HG03095 (cell line): ENCODE measurements at regions not wholly inside any gene's neighbourhood (a gene's known extent, or its start where the extent isn't known, plus 50 kb on each side); places are given as distances from the start of the nearest gene placed in this dataset.

Experiments
- ATAC-seq: cut with Tn5 transposase; IDR thresholded peaks from one replicate; pipeline ENCODE4 v1.9.1; 2021; ENCODE audit warnings: moderate library complexity; ENCODE audit not compliant: unreplicated experiment

DNA sequence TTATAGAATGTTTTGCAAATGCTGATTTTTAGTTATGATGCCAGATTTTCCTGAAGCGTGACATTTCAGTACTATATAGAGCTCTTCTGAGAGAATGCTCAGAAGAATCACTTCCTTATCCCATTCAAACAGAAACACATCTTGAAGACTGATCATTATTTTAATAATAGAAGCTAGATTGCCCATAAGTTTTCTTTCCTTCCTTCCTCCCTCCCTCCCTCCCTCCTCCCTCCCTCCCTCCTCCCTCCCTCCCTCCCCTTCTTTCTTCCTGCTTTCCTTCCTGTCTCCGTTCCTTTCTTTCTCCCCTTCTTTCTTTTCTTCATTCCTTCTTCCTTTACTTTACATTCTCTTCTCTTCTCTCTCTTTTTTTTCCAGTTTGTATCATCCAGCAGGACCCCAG is 767.4 kb downstream of the IRX1 start:
- ATAC-seq = no peak

DNA sequence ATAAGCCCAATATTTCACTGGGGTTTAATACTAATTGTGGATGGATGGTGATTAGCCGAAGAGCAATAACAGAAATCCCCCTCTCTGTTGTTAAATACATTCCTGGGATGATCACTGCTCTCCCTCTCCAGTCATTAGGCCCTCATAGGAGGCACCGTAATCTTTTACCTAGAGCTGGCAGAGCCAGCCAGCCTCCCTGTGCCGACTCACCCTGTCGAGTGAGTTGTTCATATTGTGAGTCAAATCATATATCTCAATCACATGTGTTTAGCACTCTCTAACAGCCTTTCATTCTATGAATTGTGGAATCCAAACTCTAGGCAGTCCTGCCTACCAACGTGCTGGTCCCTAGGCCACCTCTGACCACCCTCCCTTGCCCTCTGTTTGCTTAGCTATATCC is 771.0 kb downstream of the IRX1 start:
- no peak for ATAC-seq

DNA sequence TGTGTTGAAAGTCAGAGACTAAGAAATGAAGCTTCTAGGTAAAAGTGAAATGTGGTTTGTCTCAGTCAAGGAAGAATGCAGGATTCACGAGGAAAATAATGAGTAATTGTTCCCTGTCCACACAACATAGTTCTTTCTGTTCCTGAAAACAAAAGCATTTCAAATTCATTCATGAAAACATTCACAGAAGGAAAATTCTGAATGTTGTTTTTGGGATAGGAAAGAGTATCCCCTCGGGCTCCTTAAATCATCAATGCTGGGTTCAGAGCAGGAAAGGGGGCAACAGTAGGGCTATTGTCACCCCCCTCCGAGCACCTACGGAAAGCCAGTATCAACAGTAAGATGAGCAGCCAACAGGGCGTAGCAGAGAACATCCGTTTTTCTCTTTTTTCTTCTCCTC is 769.9 kb upstream of the ADAMTS16 start:
- no peak for ATAC-seq

DNA sequence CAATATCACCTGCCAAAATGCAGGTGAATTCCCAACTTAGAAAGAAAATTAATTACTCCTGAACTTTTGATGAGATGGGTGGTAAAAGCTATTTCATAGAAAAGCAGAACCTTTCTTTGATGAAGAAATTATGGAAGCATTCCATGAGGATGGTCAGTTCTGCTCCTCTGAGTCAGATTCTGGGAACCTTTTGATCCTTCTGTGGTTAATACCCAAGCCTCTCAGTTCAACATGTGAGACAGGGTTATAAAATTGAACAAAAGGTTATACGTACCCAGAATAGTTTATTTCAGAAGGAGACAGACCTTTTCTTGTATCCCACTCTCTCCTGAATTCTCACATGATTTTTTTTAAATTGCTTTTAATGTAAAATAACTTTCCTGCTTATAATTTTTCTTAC is 767.6 kb upstream of the ADAMTS16 start:
- ATAC-seq = no peak

DNA sequence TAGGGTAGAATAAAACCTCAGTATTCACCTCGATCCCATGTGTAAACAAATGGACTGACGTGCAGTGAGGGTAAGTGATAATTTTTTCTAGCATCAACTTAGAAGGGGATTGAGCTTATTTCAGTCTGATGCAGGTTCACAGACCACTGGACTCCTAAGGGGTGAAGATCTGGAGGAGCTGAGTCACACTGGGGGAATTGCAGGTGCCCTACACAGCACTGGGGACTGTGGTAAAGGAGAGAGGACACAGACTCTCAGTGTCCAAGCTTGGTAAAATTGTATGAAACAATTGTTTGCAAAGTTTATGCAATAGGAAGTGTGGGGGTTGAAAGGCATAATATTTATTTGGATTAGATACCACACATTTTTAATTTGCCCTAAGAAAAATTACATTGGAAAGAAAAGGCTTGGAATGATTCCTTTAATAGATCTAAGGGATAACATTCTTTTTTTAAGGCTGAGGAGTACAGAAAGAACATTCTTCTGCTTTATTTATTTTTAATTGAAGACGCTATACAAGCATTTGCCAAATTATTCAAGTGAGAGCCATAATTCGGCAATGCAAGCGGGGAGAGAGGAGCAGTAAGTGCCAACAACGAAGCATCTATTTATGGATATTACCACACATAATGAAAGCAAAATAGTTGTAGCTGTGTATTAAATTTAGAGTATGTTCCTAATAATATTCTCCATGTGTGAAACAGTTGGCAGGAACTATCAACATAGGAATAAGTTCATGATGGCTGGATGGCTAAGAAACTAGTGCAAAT is 766.9 kb upstream of the ADAMTS16 start:
- no peak for ATAC-seq

DNA sequence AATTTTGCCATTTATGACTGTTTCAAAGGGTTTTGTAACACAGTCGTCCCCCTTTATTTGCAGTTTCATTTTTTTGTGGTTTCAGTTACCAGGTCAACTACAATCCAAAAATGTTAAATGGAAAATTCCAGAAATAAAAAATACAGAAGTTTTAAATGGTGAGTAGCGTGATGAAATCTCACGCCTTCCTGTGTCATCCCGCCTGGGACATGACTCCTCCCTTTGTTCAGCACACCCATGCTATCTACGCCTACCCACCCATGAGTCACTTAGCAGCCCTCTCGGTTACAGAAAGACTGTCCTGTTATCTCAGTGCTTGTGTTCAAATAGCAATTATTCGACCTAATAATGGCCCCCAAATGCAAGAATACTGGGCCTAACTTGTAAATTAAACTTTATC is 765.3 kb upstream of the ADAMTS16 start:
- no peak for ATAC-seq

DNA sequence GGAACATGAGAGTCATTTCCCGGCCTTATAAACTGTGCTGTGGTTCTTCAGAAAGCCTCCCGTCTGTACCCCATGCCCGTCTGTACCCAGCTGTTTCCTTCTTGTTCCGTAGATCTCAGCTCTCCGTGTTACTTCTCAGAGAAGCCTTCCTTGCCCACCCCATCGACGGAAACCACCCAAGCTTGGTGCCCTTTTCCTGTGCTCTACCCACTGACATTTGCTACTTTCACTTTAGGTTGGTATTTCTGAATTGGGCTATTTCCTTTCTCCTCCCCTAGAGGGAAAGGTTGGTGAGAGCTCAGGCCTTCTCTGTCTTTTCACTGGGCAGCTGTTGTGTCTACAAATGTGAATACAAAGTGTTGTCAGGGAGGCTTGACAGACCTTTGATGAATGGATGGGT is 764.5 kb upstream of the ADAMTS16 start:
- no peak for ATAC-seq

DNA sequence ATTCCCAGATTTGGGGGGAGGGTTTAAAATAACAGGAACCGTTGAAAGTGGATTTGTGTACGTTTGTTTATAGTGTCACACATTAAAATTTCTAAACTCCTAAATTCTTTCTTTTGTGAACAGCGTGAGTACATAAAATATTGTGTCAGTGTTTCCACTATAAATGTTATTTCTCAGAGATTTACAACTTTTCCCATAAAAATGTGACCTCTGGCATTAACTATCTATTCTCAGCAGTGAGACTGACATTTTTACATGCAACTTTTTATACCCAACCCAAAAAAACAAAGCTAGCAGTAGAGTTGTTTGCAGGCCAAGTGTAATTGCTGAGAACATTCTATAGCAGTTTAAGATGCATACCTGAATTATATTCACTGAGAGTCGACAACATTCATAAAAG is 757.0 kb upstream of the ADAMTS16 start:
- no peak for ATAC-seq

DNA sequence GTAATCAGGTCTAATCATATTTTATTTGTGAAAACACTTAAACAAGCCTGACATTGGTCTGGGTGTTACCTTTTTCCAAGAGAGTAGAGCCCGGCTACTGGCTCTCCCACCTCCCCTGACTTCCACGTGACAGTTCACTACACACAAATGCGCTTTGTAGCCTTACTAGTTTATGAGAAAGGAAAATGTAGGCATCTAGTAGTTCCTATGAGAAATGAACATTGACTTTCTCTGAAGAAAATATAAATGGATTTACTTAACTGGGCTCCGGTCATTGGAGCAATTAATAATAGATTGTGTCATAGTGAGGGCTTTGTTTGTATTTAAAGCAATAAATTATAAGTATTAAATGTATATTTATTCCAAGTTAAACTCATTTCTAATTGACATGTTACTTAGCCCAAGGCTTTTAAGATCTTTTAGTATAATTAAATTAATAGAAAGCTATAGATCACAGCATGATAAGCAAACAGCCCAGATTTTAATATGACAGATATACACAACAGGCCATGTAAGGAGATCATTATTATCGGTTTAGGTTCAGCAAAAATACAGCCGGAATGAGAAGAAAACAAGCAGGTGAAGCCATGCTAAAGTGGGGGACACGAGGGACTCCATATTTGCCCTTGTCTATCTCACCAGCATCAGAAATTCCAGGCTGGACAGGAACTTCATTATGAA is 756.5 kb upstream of the ADAMTS16 start:
- no peak for ATAC-seq

DNA sequence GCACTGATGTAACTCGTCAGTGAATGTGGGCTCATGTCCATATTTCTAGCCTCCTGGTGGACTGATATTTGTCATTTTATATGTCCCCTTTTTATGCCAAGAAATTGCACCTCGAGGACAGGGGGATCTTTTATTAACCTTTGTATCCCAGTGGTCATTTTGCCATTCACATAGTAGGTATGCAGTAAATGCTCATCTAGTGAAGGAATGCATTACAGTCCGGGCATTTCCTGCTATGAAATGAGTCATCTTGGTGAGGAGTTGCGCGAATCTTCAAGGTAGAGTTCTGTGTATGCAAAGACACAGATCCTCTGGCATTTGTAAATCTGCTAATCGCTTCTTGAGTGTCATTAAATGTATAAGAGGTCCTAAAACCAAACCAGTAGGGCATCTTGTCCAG is 755.5 kb upstream of the ADAMTS16 start:
- no peak for ATAC-seq

DNA sequence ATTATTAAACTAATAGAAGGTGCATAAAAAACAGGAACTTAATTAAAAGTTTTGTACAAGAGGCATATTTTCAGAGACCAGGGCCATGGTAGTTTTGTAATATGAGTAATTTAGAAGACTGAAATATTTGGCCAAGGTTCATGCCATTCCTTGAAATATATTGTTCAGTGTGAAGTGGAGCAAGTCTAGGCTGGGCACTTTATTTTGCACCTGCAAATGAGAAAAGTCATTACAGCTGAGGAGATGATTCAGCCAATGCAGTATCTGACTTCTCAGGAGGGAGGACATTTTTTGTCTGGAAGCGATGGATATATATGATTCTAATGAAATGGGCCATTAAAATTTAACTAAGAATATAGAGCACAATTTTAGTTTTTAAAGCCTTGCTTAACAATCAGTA is 754.0 kb upstream of the ADAMTS16 start:
- no peak for ATAC-seq

DNA sequence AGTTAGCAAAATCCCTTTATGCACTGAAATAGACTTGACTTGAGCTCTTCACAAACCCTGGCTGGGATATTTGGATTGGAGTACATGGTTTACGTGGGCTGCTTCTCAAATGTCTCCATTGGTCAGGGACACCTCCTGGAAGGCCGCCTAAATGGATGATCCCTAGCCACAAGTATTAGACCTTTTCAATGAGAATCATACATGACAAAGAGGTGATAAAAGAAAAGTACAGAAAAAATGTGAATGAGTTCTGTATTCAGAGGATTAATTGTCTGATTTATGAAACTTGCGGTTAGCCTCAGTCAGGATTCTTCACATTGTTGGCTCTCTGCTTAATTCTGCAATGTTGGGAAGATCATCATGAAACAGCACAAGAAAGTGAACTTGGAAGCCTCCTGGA is 752.8 kb upstream of the ADAMTS16 start:
- ATAC-seq = no peak

DNA sequence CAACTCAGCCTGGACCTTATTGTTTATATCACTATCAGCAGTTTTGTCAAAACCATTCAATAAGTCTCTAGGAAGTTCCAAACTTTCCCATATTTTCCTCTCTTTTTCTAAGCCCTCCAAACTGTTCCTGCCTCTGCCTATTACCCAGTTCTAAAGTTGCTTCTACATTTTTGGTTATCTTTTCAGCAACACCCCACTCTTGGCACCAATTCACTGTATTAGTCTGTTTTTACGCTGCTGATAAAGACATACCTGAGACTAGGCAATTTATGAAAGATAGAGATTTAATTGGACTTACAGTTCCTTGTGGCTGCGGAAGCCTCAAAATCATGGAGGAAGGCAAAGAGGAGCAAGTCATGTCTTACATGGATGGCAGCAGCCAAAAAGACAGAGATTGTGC is 744.4 kb upstream of the ADAMTS16 start:
- no peak for ATAC-seq

DNA sequence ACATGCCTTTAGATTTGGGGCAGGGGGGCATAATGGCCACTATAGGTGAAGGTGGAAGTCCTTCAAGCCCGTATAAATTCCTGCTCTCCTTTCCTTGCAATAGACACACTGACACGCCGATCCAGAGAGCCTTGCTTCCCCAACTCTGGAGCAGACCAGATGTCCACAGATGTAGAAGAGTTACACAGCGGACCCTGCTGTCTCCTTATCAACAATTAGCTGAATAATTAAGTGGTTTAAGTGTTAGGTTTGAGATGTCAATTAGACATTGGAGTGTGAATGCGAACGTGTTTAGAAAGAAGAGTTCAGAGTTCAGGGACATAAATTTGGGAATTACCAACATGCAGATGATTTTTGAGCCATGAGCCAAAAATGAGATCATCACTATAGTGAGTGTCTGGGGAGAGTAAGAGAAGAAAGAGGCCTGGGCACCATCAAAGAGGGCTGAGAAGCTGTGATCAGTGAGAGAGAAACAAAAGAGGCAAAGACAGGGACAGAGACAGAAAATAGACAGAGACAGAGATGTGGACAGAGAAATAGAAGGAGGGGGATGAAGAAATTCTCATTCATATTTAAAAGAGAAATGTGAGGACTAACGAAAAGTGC is 734.4 kb upstream of the ADAMTS16 start:
- no peak for ATAC-seq

DNA sequence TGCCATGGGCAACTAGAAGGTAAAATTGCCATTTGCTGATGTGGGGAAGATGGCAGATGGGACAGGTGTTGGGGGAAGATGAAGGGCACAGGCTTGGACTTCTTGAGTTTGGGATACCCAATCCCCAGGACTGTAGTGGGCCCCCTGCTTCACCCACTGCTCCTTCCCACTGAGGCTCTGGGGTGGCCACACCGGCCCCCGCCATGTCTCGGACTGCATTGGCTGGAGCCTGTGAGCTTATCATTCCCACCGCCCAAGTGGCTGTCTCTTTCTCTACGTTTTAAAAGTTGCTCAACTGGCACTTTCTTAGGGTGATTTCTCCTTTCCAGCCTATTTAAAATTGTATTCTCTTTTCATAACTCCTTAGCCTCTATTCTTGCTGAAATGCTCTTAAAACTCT is 730.0 kb upstream of the ADAMTS16 start:
- no peak for ATAC-seq

DNA sequence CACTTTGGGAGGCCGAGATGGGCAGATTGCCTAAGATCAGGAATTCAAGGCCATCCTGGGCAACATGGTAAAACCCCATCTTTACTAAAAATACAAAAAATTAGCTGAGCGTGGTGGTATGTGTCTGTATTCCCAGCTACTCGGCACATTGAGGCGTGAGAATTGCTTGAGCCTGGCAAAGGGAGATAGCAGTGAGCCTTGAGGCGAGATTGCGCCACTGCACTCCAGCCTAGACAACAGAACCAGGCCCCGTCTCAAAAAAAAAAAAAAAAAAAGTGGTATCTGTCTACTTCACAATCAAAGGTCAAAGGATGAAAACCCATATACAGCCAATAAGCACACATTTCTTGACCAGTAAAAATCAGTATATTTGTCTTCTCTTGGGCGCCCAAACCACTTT is 728.5 kb upstream of the ADAMTS16 start:
- no peak for ATAC-seq

DNA sequence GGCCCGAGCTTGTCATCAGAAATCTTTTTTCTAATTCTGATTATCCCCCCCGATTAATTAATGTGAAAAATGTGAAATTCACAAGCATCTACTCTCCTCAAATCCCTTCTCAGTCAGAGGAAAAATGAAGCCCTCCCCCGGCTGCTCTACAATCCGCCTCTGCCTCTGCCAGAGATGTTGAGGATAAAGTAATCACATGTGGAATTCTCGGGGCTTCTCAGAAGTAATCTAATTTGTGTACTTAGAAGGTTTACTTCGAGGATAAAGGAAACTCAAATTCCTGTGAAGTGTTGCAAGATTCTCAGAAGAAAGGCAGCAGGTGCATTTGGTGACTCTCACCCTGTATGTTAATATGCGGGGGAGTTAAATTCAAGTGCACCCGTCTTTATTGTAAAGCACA is 726.1 kb upstream of the ADAMTS16 start:
- ATAC-seq = no peak

DNA sequence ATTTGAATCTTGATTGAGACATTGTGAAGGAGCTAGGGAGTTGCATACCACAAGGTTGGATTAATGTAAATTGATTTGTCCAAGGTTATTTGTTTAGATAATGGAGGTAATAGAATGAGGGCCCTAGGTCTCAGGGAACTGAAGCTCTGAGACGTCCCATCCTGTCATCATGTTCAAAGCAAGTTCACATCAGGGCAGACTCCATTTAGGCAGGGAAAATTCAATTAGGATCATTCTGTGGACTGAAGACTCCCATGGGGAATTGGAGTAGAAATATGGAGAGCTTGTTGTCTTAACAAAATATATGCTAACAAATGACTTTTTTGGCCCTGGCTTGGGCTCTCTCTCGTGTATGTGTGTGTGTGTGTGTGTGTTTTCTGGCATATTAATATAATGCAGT is 722.0 kb upstream of the ADAMTS16 start:
- ATAC-seq = no peak

DNA sequence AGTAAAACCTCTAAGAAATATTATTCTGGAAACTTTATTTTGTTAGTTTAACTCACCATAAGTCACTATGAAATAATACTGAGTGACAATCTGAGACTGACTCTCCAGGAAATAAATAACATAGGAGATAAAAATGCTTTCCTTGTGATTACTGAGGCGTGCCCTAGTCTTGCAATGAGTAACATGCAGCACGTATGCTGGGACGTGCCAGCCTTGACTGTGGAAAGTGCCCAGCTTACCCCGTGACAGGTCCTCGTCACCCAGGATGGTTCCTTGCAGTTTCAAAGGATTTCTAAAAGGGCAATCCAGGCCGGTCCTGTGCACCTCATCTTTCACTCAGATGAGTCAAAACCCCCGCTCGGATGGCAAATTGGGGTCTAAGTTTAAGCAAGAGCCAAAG is 720.8 kb upstream of the ADAMTS16 start:
- no peak for ATAC-seq

DNA sequence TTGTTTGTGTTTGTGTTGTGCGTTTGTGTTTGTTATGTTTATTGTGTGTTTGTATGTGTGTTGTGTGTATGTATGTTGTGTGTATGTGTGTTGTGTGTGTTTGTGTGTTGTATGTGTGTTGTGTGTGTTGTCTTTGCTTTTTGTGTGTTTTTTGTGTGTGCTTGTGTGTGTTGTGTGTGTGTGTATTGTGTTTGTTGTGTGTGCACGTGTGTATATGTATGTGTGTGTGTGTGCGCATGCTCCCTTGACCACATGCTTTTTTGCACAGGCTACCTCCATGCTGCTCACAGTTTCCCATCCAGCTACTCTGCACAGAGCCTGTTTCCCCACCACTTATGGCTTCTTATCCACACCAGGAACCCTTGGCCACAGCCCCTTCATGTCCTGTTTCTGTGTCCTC is 720.0 kb upstream of the ADAMTS16 start:
- ATAC-seq = no peak

DNA sequence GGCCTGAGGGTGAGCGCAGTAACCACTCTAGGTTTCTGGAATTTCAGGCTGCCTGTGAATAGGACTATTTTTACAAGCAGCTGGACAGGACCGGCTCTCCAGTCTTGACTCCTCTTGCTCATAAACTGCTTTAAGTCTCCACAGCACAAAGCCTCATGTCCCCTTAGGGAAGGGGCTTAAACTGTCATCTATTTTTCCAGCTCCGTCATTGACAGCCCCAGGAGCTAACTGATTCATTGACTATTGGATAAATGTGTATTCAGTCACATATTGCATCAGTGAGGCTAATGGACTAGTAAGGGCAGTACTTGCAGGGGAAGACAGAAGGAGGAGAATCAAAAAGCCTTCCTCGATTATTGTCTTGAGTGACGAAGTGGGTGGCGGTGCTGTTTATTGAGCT is 719.4 kb upstream of the ADAMTS16 start:
- ATAC-seq = no peak

DNA sequence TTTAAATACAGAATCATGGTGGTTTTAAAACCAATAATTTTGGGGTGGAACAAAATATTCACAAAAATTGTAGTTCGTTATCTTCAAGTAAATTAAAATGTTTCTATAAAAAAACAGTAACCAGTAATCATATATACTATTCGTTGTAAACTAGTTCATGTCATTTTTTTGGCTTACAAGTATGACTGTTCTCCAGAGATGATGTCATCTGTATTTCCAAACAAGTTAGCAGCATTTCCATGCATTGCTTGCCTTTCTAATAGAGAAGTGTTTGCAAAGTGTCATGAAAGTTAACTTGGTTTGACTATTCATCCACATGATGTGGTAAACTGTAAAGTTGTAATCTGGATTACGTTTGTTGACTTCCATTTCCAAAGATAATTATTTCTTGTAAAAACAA is 717.9 kb upstream of the ADAMTS16 start:
- no peak for ATAC-seq
